ENCODE measurements at regions not wholly inside any gene's neighbourhood (a gene's known extent, or its start where the extent isn't known, plus 50 kb on each side); places are given as distances from the start of the nearest gene placed in this dataset.

GRCh38 chr2:152874955-152875354 lies 156.5 kb downstream of the ARL6IP6 start:
- DNase-seq (ENCODE audit: low spot score): no peak

GRCh38 chr2:152870239-152870638 lies 151.8 kb downstream of the ARL6IP6 start:
- DNase-seq (ENCODE audit: low spot score): no peak

- DNase-seq (ENCODE audit: low spot score): no peak
These were observed 149.0 kb downstream of the ARL6IP6 start for GRCh38 chr2:152867397-152867796.

GRCh38 chr2:152864601-152865149 lies 146.3 kb downstream of the ARL6IP6 start:
- no peak for DNase-seq (ENCODE audit: low spot score)

- DNase-seq (ENCODE audit: low spot score): no peak
These were observed 145.4 kb downstream of the ARL6IP6 start for GRCh38 chr2:152863826-152864225.

- DNase-seq (ENCODE audit: low spot score): peak; percentile 13
These were observed 143.0 kb downstream of the ARL6IP6 start for GRCh38 chr2:152861349-152861942.

- DNase-seq (ENCODE audit: low spot score): no peak
These were observed 140.3 kb downstream of the ARL6IP6 start for GRCh38 chr2:152858594-152859265.

- no peak for DNase-seq (ENCODE audit: low spot score)
These were observed 128.5 kb downstream of the ARL6IP6 start for GRCh38 chr2:152846697-152847470.

- no peak for DNase-seq (ENCODE audit: low spot score)
These were observed 117.3 kb downstream of the ARL6IP6 start for GRCh38 chr2:152835674-152836073.

GRCh38 chr2:152827944-152828343 lies 109.5 kb downstream of the ARL6IP6 start:
- DNase-seq (ENCODE audit: low spot score): no peak

- DNase-seq (ENCODE audit: low spot score): no peak
These were observed 108.3 kb downstream of the ARL6IP6 start for GRCh38 chr2:152826581-152827279.

GRCh38 chr2:152825834-152826233 lies 107.4 kb downstream of the ARL6IP6 start:
- no peak for DNase-seq (ENCODE audit: low spot score)

- no peak for DNase-seq (ENCODE audit: low spot score)
These were observed 105.5 kb downstream of the ARL6IP6 start for GRCh38 chr2:152823905-152824304.

GRCh38 chr2:152822676-152823075 lies 104.3 kb downstream of the ARL6IP6 start:
- no peak for DNase-seq (ENCODE audit: low spot score)

GRCh38 chr2:152820048-152820447 lies 101.6 kb downstream of the ARL6IP6 start:
- DNase-seq (ENCODE audit: low spot score): no peak

GRCh38 chr2:152815634-152816257 lies 97.3 kb downstream of the ARL6IP6 start:
- DNase-seq (ENCODE audit: low spot score): no peak

- no peak for DNase-seq (ENCODE audit: low spot score)
These were observed 96.1 kb downstream of the ARL6IP6 start for GRCh38 chr2:152814475-152815030.

- DNase-seq (ENCODE audit: low spot score): no peak
These were observed 94.9 kb downstream of the ARL6IP6 start for GRCh38 chr2:152813351-152813750.
